HepG2 (cell line): ENCODE measurements at regions not wholly inside any gene's neighbourhood (a gene's known extent, or its start where the extent isn't known, plus 50 kb on each side); places are given as distances from the start of the nearest gene placed in this dataset.

Experiments
- ATAC-seq: fragments of 200-7000 bp; cut with Tn5 transposase; 3 replicates; pipeline ENCODE4 v1.9.1; 2020; ENCODE audit warnings: mild to moderate bottlenecking, moderate library complexity
- BruUV-seq: library from RNA; stranded (reverse); fragments of 400-500 nt; replicated peaks from 2 replicates; lab custom pipeline; 2021; lab: Mats Ljungman, UMichigan
- CTCF ChIA-PET: fragments of 300-600 bp; formaldehyde crosslinking; extraction: SDS; loops from one replicate; lab custom pipeline; 2021; ENCODE audit warnings: low total read pairs, inconsistent platforms, low intra/inter-chr PET ratio; lab: Yijun Ruan, JAX
- POLR2A ChIA-PET: fragments of 350-600 bp; sonication (Branson Sonifier 250); formaldehyde crosslinking; loops from one replicate; lab custom pipeline; 2020; ENCODE audit warnings: antibody characterized with exemption, inconsistent platforms; lab: Yijun Ruan, JAX
- DNase-seq: peaks from one replicate; pipeline ENCODE4 v3.0.0-alpha.2; 2015; ENCODE audit warnings: low spot score
- FAIRE-seq: peaks from 3 replicates; lab custom pipeline; 2011; peaks lifted over from hg19 to GRCh38; lab: Jason Lieb, UNC
- H2AFZ ChIP-seq: one replicate; pipeline ENCODE4 v1.6.1; 2011; ENCODE audit warnings: low read length, inconsistent platforms
- H3K27ac ChIP-seq: fragments of 300-600 bp; 3 replicates; pipeline ENCODE4 v1.8.0; 2011; ENCODE audit warnings: mixed run types, mild to moderate bottlenecking, mixed read lengths, low read length, inconsistent platforms; ENCODE audit not compliant: insufficient read depth; ENCODE audit errors: extremely low read length
- H3K27me3 ChIP-seq, 2 experiments: fragments of 200-600 bp in 1 of 2; 2 replicates in 1 of 2; 3 replicates in 1 of 2; pipeline versions ENCODE4 v1.6.0 to v1.8.0; 2011; ENCODE audit warnings: low read length in 2 of 2, mild to moderate bottlenecking in 2 of 2, moderate library complexity in 2 of 2, inconsistent platforms in 1 of 2; ENCODE audit not compliant: insufficient read depth in 2 of 2, control insufficient read depth in 1 of 2
- H3K36me3 ChIP-seq, 2 experiments: fragments of 200-600 bp in 1 of 2; replicated peaks in 1 of 2; 2 replicates in 1 of 2; 3 replicates in 1 of 2; pipeline versions ENCODE4 v1.5.1 to v1.8.0; 2011; ENCODE audit warnings: low read length in 2 of 2, inconsistent platforms in 1 of 2; ENCODE audit not compliant: insufficient read depth in 2 of 2, control insufficient read depth in 1 of 2
- H3K4me1 ChIP-seq: 2 replicates; pipeline ENCODE4 v1.5.1; 2012; ENCODE audit warnings: low read length, inconsistent platforms; ENCODE audit not compliant: insufficient read depth
- H3K4me2 ChIP-seq: 2 replicates; pipeline ENCODE4 v1.6.0; 2011; ENCODE audit warnings: low read depth, low read length, inconsistent platforms
- H3K4me3 ChIP-seq, 3 experiments: fragments of 200-600 bp in 1 of 3; sonication (generic), shearing (Covaris generic) in 1 of 3; replicated peaks in 1 of 3; 2 replicates each; pipeline ENCODE4 v1.5.1; 2011 to 2016; ENCODE audit warnings: low read length in 3 of 3, inconsistent platforms in 2 of 3, low read depth in 2 of 3, mild to moderate bottlenecking in 2 of 3, control low read depth in 1 of 3, mixed read lengths in 1 of 3; ENCODE audit not compliant: insufficient read depth in 1 of 3
- H3K79me2 ChIP-seq: one replicate; pipeline ENCODE4 v1.6.1; 2011; ENCODE audit warnings: low read length, inconsistent platforms; ENCODE audit not compliant: insufficient read depth
- H3K9ac ChIP-seq: 2 replicates; pipeline ENCODE4 v1.6.0; 2011; ENCODE audit warnings: mild to moderate bottlenecking, low read depth, low read length, inconsistent platforms; ENCODE audit not compliant: insufficient read depth
- H3K9me3 ChIP-seq: 2 replicates; pipeline ENCODE4 v1.5.1; 2012; ENCODE audit warnings: mild to moderate bottlenecking, low read length
- H4K20me1 ChIP-seq: 2 replicates; pipeline ENCODE4 v1.6.0; 2011; ENCODE audit warnings: inconsistent platforms, mild to moderate bottlenecking, low read length, moderate library complexity; ENCODE audit not compliant: insufficient read depth
- ATF6 ChIP-seq: sonication (generic); formaldehyde crosslinking; conservative IDR thresholded peaks from 2 replicates; pipeline ENCODE4 v1.4.0; 2020; ENCODE audit warnings: missing genetic modification reagents
- DNMT3B ChIP-seq: conservative IDR thresholded peaks from 2 replicates; pipeline ENCODE4 v1.6.1; 2016; ENCODE audit warnings: missing biosample characterization, control low read depth
- GABPB1 ChIP-seq: IDR thresholded peaks from 2 replicates; pipeline ENCODE4 v1.6.1; 2016; ENCODE audit warnings: mild to moderate bottlenecking, missing genetic modification reagents, moderate library complexity, missing compliant biosample characterization
- GATA4 ChIP-seq: sonication (generic); IDR thresholded peaks from 2 replicates; pipeline ENCODE4 v1.6.1; 2016; ENCODE audit warnings: antibody characterized with exemption, low read depth, borderline replicate concordance
- KLF12 ChIP-seq: sonication (generic); formaldehyde crosslinking; IDR thresholded peaks from 2 replicates; pipeline ENCODE4 v1.4.0; 2020; ENCODE audit warnings: missing genetic modification reagents, borderline replicate concordance
- NPAS2 ChIP-seq: sonication (generic); formaldehyde crosslinking; IDR thresholded peaks from 2 replicates; pipeline ENCODE4 v1.8.0; 2022; ENCODE audit warnings: mild to moderate bottlenecking, missing genetic modification reagents, borderline replicate concordance
- RBM39 ChIP-seq: fragments of 200-400 bp; formaldehyde crosslinking; IDR thresholded peaks from one replicate; pipeline ENCODE4 v1.6.1; 2018; ENCODE audit warnings: antibody characterized with exemption, mild to moderate bottlenecking, low read depth, low read length; ENCODE audit not compliant: poor library complexity, severe bottlenecking
- SNAI1 ChIP-seq: sonication (generic); formaldehyde crosslinking; IDR thresholded peaks from 2 replicates; pipeline ENCODE4 v1.5.0; 2020; ENCODE audit warnings: mild to moderate bottlenecking, missing genetic modification reagents, borderline replicate concordance
- SOX5 ChIP-seq: IDR thresholded peaks from 2 replicates; pipeline ENCODE4 v1.6.1; 2016; ENCODE audit warnings: borderline replicate concordance
- SSRP1 ChIP-seq: IDR thresholded peaks from 2 replicates; pipeline ENCODE4 v1.6.1; 2016; ENCODE audit warnings: control low read depth
- YEATS4 ChIP-seq: sonication (generic); formaldehyde crosslinking; IDR thresholded peaks from 2 replicates; pipeline ENCODE4 v1.4.0; 2020; ENCODE audit warnings: missing genetic modification reagents, borderline replicate concordance
- ZFP82 ChIP-seq: sonication (generic); formaldehyde crosslinking; IDR thresholded peaks from 2 replicates; pipeline ENCODE4 v1.5.1; 2020; ENCODE audit warnings: mild to moderate bottlenecking, missing genetic modification reagents, borderline replicate concordance
- ZNF280B ChIP-seq: sonication (generic); formaldehyde crosslinking; IDR thresholded peaks from 2 replicates; pipeline ENCODE4 v1.5.0; 2020; ENCODE audit warnings: missing genetic modification reagents, mild to moderate bottlenecking, borderline replicate concordance
- ZNF577 ChIP-seq: sonication (generic); formaldehyde crosslinking; IDR thresholded peaks from 2 replicates; pipeline ENCODE4 v1.4.0; 2020; ENCODE audit warnings: mild to moderate bottlenecking, low read depth, missing genetic modification reagents, borderline replicate concordance
- ZNF597 ChIP-seq: sonication (generic); formaldehyde crosslinking; IDR thresholded peaks from 2 replicates; pipeline ENCODE4 v1.5.0; 2020; ENCODE audit warnings: missing genetic modification reagents
- ZNF773 ChIP-seq: sonication (generic); formaldehyde crosslinking; IDR thresholded peaks from 2 replicates; pipeline ENCODE4 v1.4.0; 2020; ENCODE audit warnings: missing genetic modification reagents, borderline replicate concordance
- WGBS: methylation state at CpG from one replicate; pipeline ENCODE4 v1.1.6; 2017; ENCODE audit warnings: low lambda C conversion rate; 5-methylcytosine and 5-hydroxymethylcytosine counted together
- in situ Hi-C: cut with HindIII; loops from 2 replicates; pipeline ENCODE4 v1.10.0; 2017; ENCODE audit warnings: low pct_unique_long_range_greater_than_20kb; ENCODE audit not compliant: extremely low pct_ligation_motif_present
- intact Hi-C: fragments of 100-400 bp; cut with micrococcal nuclease; formaldehyde crosslinking; loops from one replicate; pipeline ENCODE4 v1.10.0; 2022; ENCODE audit not compliant: unreplicated experiment

- in situ Hi-C loops (no loop called here), intact Hi-C loops (no loop called here)
- DNase-seq, result no peak
- Histone ChIP-seq H3K4me2 (no peak overlapping the region), H3K4me3 (no peak overlapping the region), H3K27me3 (no peaks in the 10 kb centered on the region), H3K79me2 (no peaks in the 10 kb centered on the region), H4K20me1 (no peaks in the 10 kb centered on the region), H3K27ac (no peak overlapping the region), H2AFZ (no peak overlapping the region), H3K4me1 (no peaks in the 10 kb centered on the region), H3K9me3 (no peaks in the 10 kb centered on the region), H3K9ac (no peak overlapping the region), H3K36me3 (no peaks in the 10 kb centered on the region)
- TF ChIP-seq KLF12 (CRISPR knock-in tag) (no peak), SOX5 (CRISPR knock-in tag) (no peak), RBM39 (no peak), SNAI1 (CRISPR knock-in tag) (no peak)
- WGBS, result 5% methylated on average over 3 of the region's 3 CpGs
- CTCF ChIA-PET, result no interaction called here
- no peak for FAIRE-seq
- ATAC-seq, result no peak
- POLR2A ChIA-PET, result no interaction called here
- no TSS peak for BruUV-seq
Observed at GRCh38 chr1:188895611-188896010, 1582.1 kb downstream of the BRINP3 start.

GRCh38 chr1:188903241-188903640 is 1574.4 kb downstream of the BRINP3 start:
- no peak for DNase-seq
- H3K9me3 ChIP-seq, result no peaks in the 10 kb centered on the region
- no peaks in the 10 kb centered on the region for H3K27me3 ChIP-seq
- no peaks in the 10 kb centered on the region for H3K36me3 ChIP-seq
- no peak overlapping the region for H3K4me2 ChIP-seq
- H3K4me3 ChIP-seq, result no peak overlapping the region
- no peaks in the 10 kb centered on the region for H4K20me1 ChIP-seq
- no peak for ATAC-seq
- in situ Hi-C loops (no loop called here), intact Hi-C loops (no loop called here)
- no peak overlapping the region for H3K9ac ChIP-seq
- no peak overlapping the region for H2AFZ ChIP-seq
- no peaks in the 10 kb centered on the region for H3K79me2 ChIP-seq
- no peaks in the 10 kb centered on the region for H3K4me1 ChIP-seq
- no peak overlapping the region for H3K27ac ChIP-seq
- ChIA-PET POLR2A (no interaction called here), CTCF (no interaction called here)
- no peak for FAIRE-seq
- BruUV-seq, result no TSS peak
- TF ChIP-seq ZNF773 (CRISPR knock-in tag) (no peak), SSRP1 (CRISPR knock-in tag) (no peak), ZFP82 (no peak), ZNF577 (CRISPR knock-in tag) (no peak), GABPB1 (CRISPR knock-in tag) (no peak), GATA4 (no peak), ZNF597 (CRISPR knock-in tag) (no peak), DNMT3B (CRISPR knock-in tag) (no peak), ZNF280B (no peak), YEATS4 (CRISPR knock-in tag) (no peak), ATF6 (CRISPR knock-in tag) (no peak), NPAS2 (CRISPR knock-in tag) (no peak)
